HEK293 (cell line): ENCODE measurements at regions not wholly inside any gene's neighbourhood (a gene's known extent, or its start where the extent isn't known, plus 50 kb on each side); places are given as distances from the start of the nearest gene placed in this dataset.

ENCODE experiments used
- CTCF ChIA-PET: fragments of 350-600 bp; formaldehyde crosslinking; extraction: SDS; loops from one replicate; lab custom pipeline; 2021; ENCODE audit warnings: antibody characterized with exemption; lab: Yijun Ruan, JAX
- POLR2A ChIA-PET: fragments of 300-600 bp; formaldehyde crosslinking; extraction: SDS; loops from one replicate; lab custom pipeline; 2020; ENCODE audit warnings: antibody characterized with exemption, inconsistent platforms; lab: Yijun Ruan, JAX
- H3K27ac ChIP-seq: fragments of 200-500 bp; sonication (Bioruptor generic); 2 replicates; pipeline ENCODE4 v1.5.1; 2014; ENCODE audit warnings: low read depth, low read length, control low read depth, inconsistent platforms; ENCODE audit errors: extremely low read depth
- H3K36me3 ChIP-seq, 2 experiments: fragments of 200-500 bp in 1 of 2; sonication (Bioruptor generic) in 1 of 2; 1 replicate in 1 of 2; 2 replicates in 1 of 2; pipeline ENCODE4 v1.5.1; 2014 to 2017; ENCODE audit warnings: inconsistent platforms in 2 of 2, low read length in 2 of 2; ENCODE audit not compliant: control insufficient read depth in 2 of 2, insufficient read depth in 1 of 2
- H3K4me1 ChIP-seq: fragments of 200-500 bp; sonication (Bioruptor generic); 2 replicates; pipeline ENCODE4 v1.5.1; 2014; ENCODE audit warnings: mild to moderate bottlenecking, low read length, inconsistent platforms; ENCODE audit not compliant: control insufficient read depth, insufficient read depth
- H3K4me3 ChIP-seq: 2 replicates; pipeline ENCODE4 v1.5.1; 2011; ENCODE audit warnings: low read depth, mild to moderate bottlenecking, control low read depth, low read length, moderate library complexity
- H3K9me3 ChIP-seq: fragments of 200-500 bp; sonication (Bioruptor generic); 2 replicates; pipeline ENCODE4 v1.5.1; 2014; ENCODE audit warnings: low read depth, low read length, inconsistent platforms; ENCODE audit not compliant: control insufficient read depth, insufficient read depth
- BCL11A ChIP-seq: fragments of 450-650 bp; formaldehyde crosslinking; IDR thresholded peaks from 2 replicates; pipeline ENCODE4 v1.5.1; 2016; ENCODE audit warnings: low read depth, missing biosample characterization, missing genetic modification characterization
- ELK4 ChIP-seq: IDR thresholded peaks from 2 replicates; pipeline ENCODE4 v1.6.1; 2011; ENCODE audit warnings: mild to moderate bottlenecking, low read depth, low read length, borderline replicate concordance
- PRDM6 ChIP-seq: fragments of 450-650 bp; formaldehyde crosslinking; IDR thresholded peaks from 2 replicates; pipeline ENCODE4 v1.5.1; 2017; ENCODE audit warnings: missing biosample characterization, missing genetic modification characterization
- SCRT1 ChIP-seq: fragments of 450-650 bp; formaldehyde crosslinking; IDR thresholded peaks from 2 replicates; pipeline ENCODE4 v1.5.1; 2016; ENCODE audit warnings: missing biosample characterization, missing genetic modification characterization, borderline replicate concordance
- TRIM28 ChIP-seq: IDR thresholded peaks from 2 replicates; pipeline ENCODE4 v1.6.1; 2011; ENCODE audit warnings: low read length, control low read depth, borderline replicate concordance
- ZBTB7A ChIP-seq: fragments of 450-650 bp; formaldehyde crosslinking; IDR thresholded peaks from 2 replicates; pipeline ENCODE4 v1.5.1; 2016; ENCODE audit warnings: low read depth, missing biosample characterization, missing genetic modification characterization
- ZFP69B ChIP-seq: fragments of 450-650 bp; formaldehyde crosslinking; IDR thresholded peaks from 2 replicates; pipeline ENCODE4 v1.5.1; 2016; ENCODE audit warnings: missing biosample characterization, missing genetic modification characterization
- ZNF23 ChIP-seq: fragments of 450-650 bp; formaldehyde crosslinking; IDR thresholded peaks from 2 replicates; pipeline ENCODE4 v1.5.1; 2016; ENCODE audit warnings: missing biosample characterization, missing genetic modification characterization, borderline replicate concordance
- ZNF324 ChIP-seq: fragments of 450-650 bp; formaldehyde crosslinking; IDR thresholded peaks from 2 replicates; pipeline ENCODE4 v1.5.1; 2016; ENCODE audit warnings: missing biosample characterization, missing genetic modification characterization
- ZNF513 ChIP-seq: fragments of 450-650 bp; IDR thresholded peaks from 2 replicates; pipeline ENCODE4 v1.5.1; 2018; ENCODE audit warnings: missing biosample characterization, missing genetic modification characterization
- ZNF560 ChIP-seq: fragments of 450-650 bp; formaldehyde crosslinking; IDR thresholded peaks from 2 replicates; pipeline ENCODE4 v1.5.1; 2017; ENCODE audit warnings: missing biosample characterization, missing genetic modification characterization, borderline replicate concordance
- ZNF571 ChIP-seq: fragments of 450-650 bp; formaldehyde crosslinking; IDR thresholded peaks from 2 replicates; pipeline ENCODE4 v1.5.0; 2017; ENCODE audit warnings: missing biosample characterization, missing genetic modification characterization
- ZNF776 ChIP-seq: fragments of 450-650 bp; formaldehyde crosslinking; IDR thresholded peaks from 2 replicates; pipeline ENCODE4 v1.5.0; 2017; ENCODE audit warnings: missing biosample characterization, missing genetic modification characterization, borderline replicate concordance

GRCh38 chr12:124413401-124413800 is 118.5 kb downstream of the RFLNA start:
- ChIA-PET POLR2A (no interaction called here), CTCF (no interaction called here)
- H3K4me3 ChIP-seq, result no peak overlapping the region
- H3K4me1 ChIP-seq, result no peaks in the 10 kb centered on the region
- TF ChIP-seq ELK4 (no peak), ZNF324 (tag by site-specific recombination) (no peak), BCL11A (tag by site-specific recombination) (no peak), SCRT1 (tag by site-specific recombination) (no peak), ZNF560 (tag by site-specific recombination) (no peak), ZNF513 (tag by site-specific recombination) (no peak), ZNF23 (tag by site-specific recombination) (no peak), ZNF571 (no peak)
- H3K36me3 ChIP-seq, result peaks cover 0 to 41% of the 10 kb centered on the region in 2 experiments; a peak in 2 of 3 replicates
- H3K9me3 ChIP-seq, result no peaks in the 10 kb centered on the region
- H3K27ac ChIP-seq, result no peak overlapping the region

- ChIA-PET POLR2A (no interaction called here), CTCF (no interaction called here)
- Histone ChIP-seq H3K4me1 (no peaks in the 10 kb centered on the region), H3K36me3 (peaks cover 0 to 36% of the 10 kb centered on the region in 2 experiments; a peak in 2 of 3 replicates), H3K27ac (no peak overlapping the region), H3K9me3 (no peaks in the 10 kb centered on the region), H3K4me3 (no peak overlapping the region)
- TF ChIP-seq ZNF776 (tag by site-specific recombination), result no peak
- no peak for TF ChIP-seq ZBTB7A (tag by site-specific recombination)
- TF ChIP-seq PRDM6 (tag by site-specific recombination), result no peak
Measured at GRCh38 chr12:124412646-124413015, 117.7 kb downstream of the RFLNA start.

- Histone ChIP-seq H3K4me3 (no peak overlapping the region), H3K36me3 (peaks cover 0 to 36% of the 10 kb centered on the region in 2 experiments; a peak in 2 of 3 replicates), H3K9me3 (no peaks in the 10 kb centered on the region)
- CTCF ChIA-PET, result no interaction called here
- no peak for TF ChIP-seq ZFP69B (tag by site-specific recombination)
- no peak for TF ChIP-seq TRIM28
- TF ChIP-seq ZNF560 (tag by site-specific recombination), result no peak
- TF ChIP-seq, all 188 proteins: peak for 0
- no peaks in the 10 kb centered on the region for H3K4me1 ChIP-seq
- POLR2A ChIA-PET, result no interaction called here
- H3K27ac ChIP-seq, result no peak overlapping the region
Measured at GRCh38 chr12:124411953-124412645, 117.2 kb downstream of the RFLNA start.
